ENCODE measurements at regions not wholly inside any gene's neighbourhood (a gene's known extent, or its start where the extent isn't known, plus 50 kb on each side); places are given as distances from the start of the nearest gene placed in this dataset.

GRCh38 chr18:56109757-56110156, 521.8 kb upstream of the TCF4 start:
- H3K9me3 ChIP-seq (replicated peaks; ENCODE audit: control insufficient read depth, insufficient read depth, low read length) = no peaks in the 10 kb centered on the region
- no TSS peak for BruUV-seq (replicated peaks)
- H3K4me3 ChIP-seq = no peak overlapping the region
- intact Hi-C loops (cut with micrococcal nuclease; ENCODE audit: unreplicated experiment) (loop anchor here (10.0 kb wide), 1 partner anchor 465 kb away; no protein-coding TSS in a partner anchor), in situ Hi-C loops (cut with MboI) (no loop called here)
- H3K27me3 ChIP-seq (replicated peaks in 1 of 2; ENCODE audit: control insufficient read depth in 2 of 2, insufficient read depth in 2 of 2, low read length in 1 of 2) = no peaks in the 10 kb centered on the region
- no peak for TF ChIP-seq ASH2L (IDR thresholded peaks at IDR 0.05; ENCODE audit: borderline replicate concordance, low read depth)
- H2AFZ ChIP-seq (ENCODE audit: control insufficient read depth, low read depth, low read length) = no peak overlapping the region
- no peak overlapping the region for H3K27ac ChIP-seq (ENCODE audit: control insufficient read depth, insufficient read depth)
- WGBS (ENCODE audit: insufficient coverage, insufficient replicate concordance, low lambda C conversion rate, missing lambda C conversion rate) = 46% methylated on average over 5 of the region's 5 CpGs
- CTCF ChIA-PET = no interaction called here
- 0 out of 2 replicates have a peak, but pooled peaks cover 2% of the 10 kb centered on the region for H3K4me1 ChIP-seq (ENCODE audit: control insufficient read depth, insufficient read depth, low read length)
- POLR2A ChIA-PET = no interaction called here
- SMC1A ChIA-PET (ENCODE audit: uncharacterized antibody, unreplicated experiment) = interaction anchor here (1.5 kb wide), 1 partner anchor 45 kb away, joined by 3 read pairs; no protein-coding TSS in a partner anchor
- RAD21 ChIA-PET (ENCODE audit: unreplicated experiment) = no interaction called here
- no peak overlapping the region for H3K9ac ChIP-seq (ENCODE audit: control insufficient read depth, insufficient read depth, low read length)
- H3K4me2 ChIP-seq (ENCODE audit: control insufficient read depth, insufficient read depth) = no peak overlapping the region
- H4K20me1 ChIP-seq (ENCODE audit: control insufficient read depth, insufficient read depth) = no peaks in the 10 kb centered on the region
- ATAC-seq = no peak
- no peak for FAIRE-seq
- H3K36me3 ChIP-seq (ENCODE audit: control insufficient read depth in 2 of 2, insufficient read depth in 2 of 2, low read length in 1 of 2) = no peaks in the 10 kb centered on the region
- H3K79me2 ChIP-seq (ENCODE audit: control insufficient read depth, insufficient read depth, low read length) = no peaks in the 10 kb centered on the region
- DNase-seq (ENCODE audit: low read depth, low spot score) = no peak

GRCh38 chr18:56108478-56109367, 520.7 kb upstream of the TCF4 start:
- no peak overlapping the region for H2AFZ ChIP-seq (ENCODE audit: control insufficient read depth, low read depth, low read length)
- ATAC-seq (no peak), DNase-seq (ENCODE audit: low read depth, low spot score) (no peak), FAIRE-seq (no peak)
- in situ Hi-C loops (cut with MboI) = no loop called here
- TF ChIP-seq KLF5 (IDR thresholded peaks at IDR 0.05; ENCODE audit: partially characterized antibody) (no peak), BACH1 (IDR thresholded peaks at IDR 0.05; ENCODE audit: borderline replicate concordance) (no peak)
- intact Hi-C loops (cut with micrococcal nuclease; ENCODE audit: unreplicated experiment) = no loop called here
- no peaks in the 10 kb centered on the region for H4K20me1 ChIP-seq (ENCODE audit: control insufficient read depth, insufficient read depth)
- 0 out of 2 replicates have a peak, but pooled peaks cover 2% of the 10 kb centered on the region for H3K4me1 ChIP-seq (ENCODE audit: control insufficient read depth, insufficient read depth, low read length)
- no peaks in the 10 kb centered on the region for H3K79me2 ChIP-seq (ENCODE audit: control insufficient read depth, insufficient read depth, low read length)
- no peaks in the 10 kb centered on the region for H3K36me3 ChIP-seq (ENCODE audit: control insufficient read depth in 2 of 2, insufficient read depth in 2 of 2, low read length in 1 of 2)
- ChIA-PET POLR2A (no interaction called here), RAD21 (ENCODE audit: unreplicated experiment) (interaction anchor here (1.3 kb wide), 1 partner anchor 208 kb away, joined by 5 read pairs; no protein-coding TSS in a partner anchor), CTCF (no interaction called here), SMC1A (ENCODE audit: uncharacterized antibody, unreplicated experiment) (interaction anchor here (0.8 to 1.5 kb wide), 3 partner anchors 8 to 205 kb away, joined by 3 to 4 read pairs (median 3); no protein-coding TSS in a partner anchor)
- no peaks in the 10 kb centered on the region for H3K9me3 ChIP-seq (replicated peaks; ENCODE audit: control insufficient read depth, insufficient read depth, low read length)
- no peak overlapping the region for H3K4me2 ChIP-seq (ENCODE audit: control insufficient read depth, insufficient read depth)
- no peak overlapping the region for H3K27ac ChIP-seq (ENCODE audit: control insufficient read depth, insufficient read depth)
- WGBS (ENCODE audit: insufficient coverage, insufficient replicate concordance, low lambda C conversion rate, missing lambda C conversion rate) = 20% methylated on average over 4 of the region's 4 CpGs
- no peak overlapping the region for H3K4me3 ChIP-seq
- no peaks in the 10 kb centered on the region for H3K27me3 ChIP-seq (replicated peaks in 1 of 2; ENCODE audit: control insufficient read depth in 2 of 2, insufficient read depth in 2 of 2, low read length in 1 of 2)
- BruUV-seq (replicated peaks) = no TSS peak
- no peak overlapping the region for H3K9ac ChIP-seq (ENCODE audit: control insufficient read depth, insufficient read depth, low read length)
